SH-SY5Y (cell line): ENCODE measurements at regions not wholly inside any gene's neighbourhood (a gene's known extent, or its start where the extent isn't known, plus 50 kb on each side); places are given as distances from the start of the nearest gene placed in this dataset.

Experiments
- GATA2 ChIP-seq: IDR thresholded peaks from 2 replicates; pipeline ENCODE4 v1.6.1; 2011; ENCODE audit warnings: mild to moderate bottlenecking, low read depth, low read length
- GATA3 ChIP-seq: IDR thresholded peaks from 2 replicates; pipeline ENCODE4 v1.6.1; 2011; ENCODE audit warnings: low read depth, mild to moderate bottlenecking, low read length, moderate library complexity

DNA sequence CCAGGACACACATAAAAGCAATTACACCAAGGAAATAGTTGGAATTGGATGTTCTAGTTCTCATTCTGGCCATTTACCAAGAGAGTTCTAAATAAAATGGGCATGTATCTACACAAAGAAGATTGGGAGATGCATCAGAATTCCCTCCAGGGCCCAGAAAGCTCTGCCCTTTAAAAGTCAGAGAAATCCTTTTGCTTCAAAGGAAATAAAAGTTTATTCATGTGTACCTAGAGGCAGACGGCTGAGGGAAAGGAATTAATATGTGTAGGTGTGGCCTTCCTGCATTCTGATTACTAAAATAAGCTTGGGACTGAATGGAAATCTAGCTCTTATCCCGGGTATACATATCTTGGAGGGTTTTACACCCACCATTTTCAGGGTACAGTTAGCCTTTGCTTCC lies 719.4 kb downstream of the SEMA5A start:
- TF ChIP-seq GATA3 = no peak
- TF ChIP-seq GATA2 = no peak

DNA sequence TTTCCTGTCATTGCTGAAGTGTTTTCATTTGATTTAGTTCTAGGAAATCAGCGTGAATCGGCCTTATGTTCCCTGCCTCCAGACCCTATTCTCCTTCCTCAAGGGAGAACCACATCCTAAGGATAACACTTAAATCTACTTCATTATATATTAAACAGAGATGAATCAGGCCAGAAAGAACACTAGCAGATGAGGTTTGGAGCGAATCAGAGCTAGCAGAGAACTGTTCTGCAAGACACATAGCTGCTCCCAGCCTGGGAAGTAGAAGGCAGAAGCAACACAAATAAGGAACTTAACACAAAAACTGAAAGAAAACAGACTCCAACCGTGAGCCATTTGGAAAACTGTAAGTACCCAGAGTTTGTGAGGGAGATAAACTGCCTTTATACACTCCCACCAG lies 718.2 kb downstream of the SEMA5A start:
- TF ChIP-seq GATA3 (no peak), GATA2 (no peak)

GRCh38 chr5:8828596-8829322 lies 717.1 kb downstream of the SEMA5A start:
- TF ChIP-seq GATA3 (no peak), GATA2 (no peak)

DNA sequence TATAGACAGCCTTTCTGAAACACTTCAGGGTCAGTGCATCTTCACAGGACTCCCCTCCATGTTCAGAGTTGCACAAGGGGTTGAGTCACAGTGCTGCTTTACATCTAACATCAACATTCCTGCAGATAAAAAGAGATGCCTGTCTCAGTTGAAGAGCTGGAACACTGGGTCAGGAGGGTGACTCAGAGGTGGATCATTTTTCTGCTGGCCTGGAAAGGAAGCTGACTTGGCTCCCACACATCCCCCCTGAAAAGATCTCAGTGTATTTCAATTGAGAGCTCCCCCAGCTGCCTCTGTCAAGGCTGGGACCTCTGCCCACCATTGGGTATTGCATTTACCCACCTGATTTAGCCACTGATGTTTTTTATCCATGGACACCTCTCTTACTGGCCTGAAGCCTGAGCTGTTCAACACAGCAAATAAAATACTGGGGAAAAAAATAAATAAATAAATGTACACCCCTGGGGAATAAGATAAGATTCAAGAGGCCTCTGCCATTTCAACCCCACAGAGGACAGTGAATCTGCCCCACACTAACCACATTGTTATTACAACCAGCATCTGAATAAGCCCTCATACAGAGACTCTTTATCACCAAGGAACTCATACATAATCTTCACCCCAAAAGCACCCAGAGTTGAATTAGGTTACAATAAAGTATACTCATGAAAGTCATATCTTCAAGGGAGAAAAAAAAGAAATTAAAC lies 716.4 kb downstream of the SEMA5A start:
- TF ChIP-seq GATA2 (no peak), GATA3 (no peak)

DNA sequence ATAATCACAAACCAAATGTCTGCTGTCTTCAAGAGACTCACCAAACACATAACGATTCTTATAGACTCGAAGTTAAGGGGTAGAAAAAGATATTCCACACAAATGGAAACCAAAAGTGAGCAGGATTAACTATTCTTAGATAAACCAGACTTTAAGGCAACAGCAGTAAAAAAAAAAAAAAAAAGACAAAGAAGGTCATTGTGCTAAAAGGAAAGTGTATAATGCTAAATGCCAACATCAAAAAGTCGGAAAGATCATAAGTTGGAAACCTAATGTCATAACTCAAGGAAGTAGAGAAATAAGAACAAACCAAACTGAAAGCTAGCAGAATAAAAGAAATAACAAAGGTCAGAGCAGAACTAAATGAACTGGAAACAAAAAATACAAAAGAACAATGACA lies 714.6 kb downstream of the SEMA5A start:
- TF ChIP-seq GATA3 (no peak), GATA2 (no peak)

DNA sequence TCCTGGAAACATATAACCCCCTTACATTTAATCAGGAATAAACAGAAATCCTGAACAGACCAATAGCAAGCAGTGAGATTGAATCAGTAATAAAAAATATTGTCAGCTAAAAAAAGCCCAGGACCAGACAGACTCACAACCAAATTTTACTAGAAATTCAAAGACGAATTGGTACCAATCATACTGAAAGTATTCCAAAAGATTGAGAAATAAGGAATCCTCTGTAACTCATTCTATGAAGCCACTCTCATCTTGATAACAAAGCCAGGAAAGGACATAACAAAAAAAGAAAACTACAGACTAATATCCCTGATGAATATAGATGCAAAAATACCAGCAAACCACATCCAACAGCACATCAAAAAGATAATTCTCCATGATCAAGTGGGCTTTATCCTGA lies 714.0 kb downstream of the SEMA5A start:
- TF ChIP-seq GATA2 (no peak), GATA3 (no peak)

DNA sequence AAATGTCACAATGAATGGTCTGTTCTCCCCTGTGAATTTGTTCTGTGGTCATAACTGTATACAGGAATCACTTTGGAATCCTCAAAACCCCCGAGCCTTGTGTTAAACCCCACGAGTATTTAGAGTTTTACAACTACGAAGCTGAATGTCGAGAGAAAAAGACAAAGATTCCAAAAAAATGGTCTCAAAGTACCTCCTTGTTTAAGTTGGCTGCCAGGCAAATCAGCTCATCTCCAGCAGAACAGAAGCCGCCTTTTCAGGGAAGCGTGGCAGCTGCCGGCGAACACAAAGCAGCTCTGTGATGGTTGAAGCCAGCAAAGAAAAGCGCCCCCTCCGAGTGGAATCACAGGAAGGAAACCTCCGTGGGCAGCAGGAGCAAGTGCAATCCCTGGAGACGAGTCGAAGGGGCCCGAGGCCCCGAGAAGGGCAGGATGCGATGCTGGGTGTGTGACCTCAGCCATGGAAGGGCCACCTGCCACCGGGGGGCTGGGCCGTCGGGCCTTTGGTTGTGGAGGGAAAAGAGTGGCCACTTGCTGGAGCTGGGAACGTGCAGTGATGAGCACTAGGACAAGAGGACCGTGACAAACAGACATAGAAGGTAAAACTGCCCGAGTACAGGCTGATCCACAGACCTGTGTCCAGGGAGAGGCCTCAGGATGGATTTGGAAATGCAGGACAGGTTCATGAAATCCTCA lies 706.4 kb downstream of the SEMA5A start:
- TF ChIP-seq GATA2 (no peak), GATA3 (no peak)

DNA sequence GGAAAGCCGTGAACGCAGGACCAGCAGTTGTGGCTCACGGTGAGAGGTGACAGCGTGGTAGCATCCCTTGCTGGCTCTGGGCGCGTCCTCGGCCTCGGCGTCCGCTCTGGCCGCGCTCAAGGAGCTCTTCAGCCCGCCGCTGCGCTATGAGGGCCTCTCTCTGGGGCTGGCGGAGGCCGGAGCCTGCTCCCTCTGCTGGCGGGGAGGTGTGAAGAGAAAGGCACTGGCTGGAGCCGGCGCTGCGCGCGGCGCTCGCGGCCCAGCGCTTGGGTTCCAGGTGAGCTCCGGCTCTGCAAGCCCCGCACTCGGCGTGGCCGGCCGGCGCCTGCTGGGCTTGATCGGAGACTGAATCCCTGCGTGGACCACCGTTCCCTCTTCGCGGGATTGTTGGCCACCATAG lies 705.6 kb downstream of the SEMA5A start:
- TF ChIP-seq GATA3 (no peak), GATA2 (no peak)

DNA sequence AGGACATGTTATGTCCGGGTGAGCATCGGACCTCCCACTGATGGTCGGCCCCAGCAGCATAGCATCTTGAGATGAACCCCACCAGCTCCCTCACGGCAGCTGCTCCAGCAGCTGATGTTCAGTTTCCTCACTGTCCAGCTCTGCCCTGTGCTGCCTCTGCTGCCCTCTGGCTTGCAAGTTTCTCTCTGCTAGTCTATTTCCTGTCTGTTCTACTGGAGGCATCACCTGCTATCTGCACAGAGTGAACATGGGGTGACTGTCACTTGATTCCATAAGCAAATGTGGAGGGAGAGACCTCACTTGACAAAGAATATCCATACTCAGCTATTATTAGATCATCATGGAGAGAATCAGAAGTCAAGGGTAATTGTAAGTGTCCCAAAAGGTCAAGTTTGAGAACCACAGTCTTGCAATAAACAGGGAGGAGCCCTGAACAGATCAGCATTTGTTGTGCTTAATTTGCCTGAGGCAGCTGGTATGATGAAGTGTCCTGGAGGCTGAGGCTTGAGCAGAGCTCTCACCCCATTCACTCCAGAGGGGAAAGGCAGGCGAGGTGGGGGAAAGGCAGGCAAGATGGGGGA lies 702.8 kb downstream of the SEMA5A start:
- no peak for TF ChIP-seq GATA3
- TF ChIP-seq GATA2 = no peak

DNA sequence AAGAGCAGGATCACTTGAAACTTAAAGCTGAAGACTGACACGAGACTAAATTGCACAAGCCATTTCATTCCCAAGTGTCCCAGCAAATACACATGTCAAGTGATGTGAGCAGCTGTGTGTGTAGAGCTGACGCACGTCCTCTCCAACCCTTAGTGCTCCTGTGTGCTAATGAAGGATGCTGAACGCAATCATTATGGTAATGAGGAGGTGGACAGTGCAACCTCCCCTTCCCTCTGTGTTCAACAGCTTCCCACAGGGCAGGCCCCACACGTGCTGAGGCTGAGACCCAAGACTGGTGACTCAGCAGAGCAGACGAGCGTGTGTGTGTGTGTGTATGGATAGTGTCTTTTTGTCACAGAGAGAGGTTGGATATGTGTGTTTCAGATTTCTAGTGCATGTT lies 702.1 kb downstream of the SEMA5A start:
- TF ChIP-seq GATA3 (no peak), GATA2 (no peak)

GRCh38 chr5:8844206-8844605 lies 701.7 kb downstream of the SEMA5A start:
- no peak for TF ChIP-seq GATA2
- no peak for TF ChIP-seq GATA3

DNA sequence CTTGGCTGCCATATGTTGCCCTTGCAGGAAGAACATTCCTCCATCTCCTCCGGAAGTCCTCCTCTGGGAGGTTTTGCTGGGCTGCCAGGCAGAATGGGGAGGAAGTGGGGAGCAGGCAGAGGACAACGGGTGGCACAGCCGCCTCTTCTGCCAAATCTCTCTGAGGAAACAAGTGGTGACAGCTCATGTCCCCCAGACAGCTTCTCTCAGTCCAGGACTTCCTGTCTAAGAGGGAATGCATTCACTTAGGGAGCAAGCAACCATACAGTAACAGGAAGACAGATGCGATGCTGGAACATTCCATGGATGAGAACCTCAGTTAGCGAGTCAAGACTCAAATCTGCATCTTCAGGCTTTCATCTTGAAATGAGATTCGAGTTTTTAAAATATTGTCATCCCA lies 701.0 kb downstream of the SEMA5A start:
- no peak for TF ChIP-seq GATA2
- TF ChIP-seq GATA3 = no peak

DNA sequence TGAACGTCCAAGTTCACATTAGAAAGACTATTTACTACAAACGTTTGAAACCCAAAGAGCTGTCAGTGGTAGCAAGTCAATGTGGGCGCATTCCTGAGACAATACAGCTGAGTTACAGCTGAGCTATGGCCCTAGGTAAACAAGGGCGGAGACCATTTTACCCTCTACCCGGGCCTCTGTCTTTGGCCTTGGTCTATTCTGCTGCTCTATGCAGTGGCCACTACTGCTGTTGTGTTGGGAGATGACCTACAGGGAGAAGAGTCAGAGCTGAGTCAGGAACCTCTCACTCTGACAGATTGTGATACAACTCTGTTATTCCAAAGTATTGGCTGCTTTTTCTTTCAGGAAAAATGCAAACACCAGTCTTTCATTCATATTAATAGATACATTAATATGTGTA lies 700.6 kb downstream of the SEMA5A start:
- no peak for TF ChIP-seq GATA2
- TF ChIP-seq GATA3 = no peak

DNA sequence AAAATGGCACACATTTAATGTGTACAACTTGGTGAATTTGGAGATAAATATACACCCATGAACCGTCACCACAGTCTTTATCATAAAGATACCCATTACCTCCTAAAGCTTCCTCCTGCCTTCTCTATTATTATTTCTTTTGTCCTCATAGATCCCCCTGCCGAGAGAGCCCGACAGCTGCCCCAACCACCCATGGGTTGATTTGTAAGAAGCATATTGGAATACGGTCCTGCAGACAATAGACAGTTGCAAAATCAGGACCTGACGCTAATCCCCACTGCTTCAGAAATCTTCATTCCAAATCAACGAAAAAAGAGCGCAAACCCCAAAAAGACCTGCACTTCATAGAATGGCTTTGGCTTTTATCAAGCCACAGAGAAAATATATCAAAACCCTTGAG lies 697.5 kb downstream of the SEMA5A start:
- no peak for TF ChIP-seq GATA2
- no peak for TF ChIP-seq GATA3

DNA sequence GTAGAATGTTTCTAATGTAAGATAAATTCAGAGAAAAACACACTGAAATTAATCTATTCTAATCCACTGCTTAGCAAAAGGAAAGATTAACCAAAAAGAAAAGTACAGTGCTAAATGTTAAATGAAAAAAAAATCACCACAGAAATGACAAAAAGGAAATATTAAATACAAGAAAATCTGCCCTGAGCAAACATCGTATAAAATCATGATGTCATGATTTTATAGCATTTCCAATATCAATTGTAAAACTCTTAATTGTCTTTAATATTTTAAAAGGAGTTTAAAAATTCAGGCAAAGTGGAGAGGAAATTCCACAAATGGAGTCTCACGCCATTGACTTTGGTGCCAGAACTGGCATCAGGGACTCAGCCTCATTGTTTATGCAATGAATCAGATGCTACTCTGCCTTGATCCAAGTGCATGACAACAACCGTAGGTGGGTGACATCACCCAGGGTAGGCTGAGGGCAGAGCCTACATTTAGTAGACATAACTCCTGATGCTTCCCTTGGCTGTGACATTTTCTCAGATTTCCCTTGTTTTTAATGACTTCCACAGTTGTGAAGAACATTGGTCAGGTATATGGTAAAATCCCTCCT lies 696.8 kb downstream of the SEMA5A start:
- TF ChIP-seq GATA2 (no peak), GATA3 (no peak)
